ENCODE measurements at regions not wholly inside any gene's neighbourhood (a gene's known extent, or its start where the extent isn't known, plus 50 kb on each side); places are given as distances from the start of the nearest gene placed in this dataset.

DNA sequence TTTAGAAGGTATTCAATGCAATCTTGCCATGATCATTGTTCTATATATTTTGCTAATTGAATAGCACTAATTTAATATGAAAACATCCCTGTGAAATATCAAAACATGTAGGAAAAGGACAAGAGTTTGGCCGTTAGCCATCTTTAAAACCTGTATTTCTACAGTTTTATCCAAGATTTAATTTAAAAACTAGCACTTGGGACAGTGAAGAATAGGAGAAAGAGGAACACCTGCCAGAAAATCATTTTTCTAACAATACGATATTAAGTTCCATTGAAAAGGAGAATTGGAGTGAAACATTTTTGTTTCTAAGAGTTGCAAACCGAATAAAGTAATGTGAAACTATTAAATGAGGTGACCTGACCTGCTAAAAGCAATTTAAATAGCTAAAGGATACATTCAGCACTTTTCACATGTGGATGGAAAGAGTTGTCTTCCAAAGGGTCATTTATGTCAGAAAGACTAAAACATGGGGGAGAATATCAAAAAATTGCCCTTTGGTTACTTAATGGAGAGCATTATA, 1673.6 kb upstream of the MIR17HG start:
- DNase-seq = no peak

DNA sequence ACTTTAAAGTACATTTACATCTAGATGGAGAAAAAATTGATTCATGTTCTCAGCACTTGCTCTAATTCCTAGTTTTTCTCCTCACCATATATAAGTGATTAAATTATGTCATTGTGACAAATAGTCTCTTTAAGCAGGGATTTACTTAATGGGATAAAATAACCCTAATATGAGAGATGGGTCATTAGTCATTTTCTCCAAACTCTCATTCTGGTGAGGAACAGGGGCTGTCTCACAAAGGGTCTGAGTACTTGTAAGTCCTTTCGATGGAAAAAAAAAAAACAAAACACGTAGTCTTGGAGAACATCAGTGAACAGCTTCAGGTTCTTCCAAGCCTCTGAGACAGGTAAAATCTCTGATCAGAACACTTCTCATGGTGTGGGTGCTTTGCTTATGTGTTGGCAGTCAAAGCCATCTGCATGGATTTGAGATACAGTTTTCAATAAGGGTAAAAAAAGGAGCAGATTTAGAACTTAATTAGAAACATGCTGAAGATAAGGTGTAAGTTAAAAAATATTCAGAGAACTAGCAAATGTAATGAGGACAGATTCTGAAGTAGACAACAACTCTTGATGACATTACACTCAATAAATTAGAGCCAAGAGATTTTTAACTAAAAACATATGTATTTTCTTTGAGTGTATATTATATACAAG, 1668.9 kb upstream of the MIR17HG start:
- DNase-seq = no peak

DNA sequence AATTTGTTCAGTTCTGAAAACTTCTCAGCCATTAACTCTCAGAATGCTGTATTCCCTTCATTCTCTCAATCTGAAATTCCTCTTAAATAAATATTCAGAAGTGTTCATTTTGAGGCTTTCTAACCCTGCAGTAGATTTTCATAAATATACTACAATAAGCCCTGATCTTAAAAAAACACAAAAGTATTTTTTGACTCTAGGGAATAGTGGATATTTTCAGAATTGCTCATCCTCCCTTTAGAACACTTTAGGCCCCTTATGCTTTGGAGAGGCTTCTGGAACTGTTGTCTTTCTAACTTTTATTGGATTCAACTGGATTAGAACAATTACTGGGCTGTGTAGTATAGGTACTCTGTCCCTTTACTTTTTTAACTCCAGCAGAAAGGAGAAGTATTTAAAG, 1662.6 kb upstream of the MIR17HG start:
- DNase-seq = no peak

GRCh38 chr13:89686171-89686570, 1661.3 kb upstream of the MIR17HG start:
- no peak for DNase-seq

GRCh38 chr13:89687066-89687465, 1660.4 kb upstream of the MIR17HG start:
- no peak for DNase-seq

DNA sequence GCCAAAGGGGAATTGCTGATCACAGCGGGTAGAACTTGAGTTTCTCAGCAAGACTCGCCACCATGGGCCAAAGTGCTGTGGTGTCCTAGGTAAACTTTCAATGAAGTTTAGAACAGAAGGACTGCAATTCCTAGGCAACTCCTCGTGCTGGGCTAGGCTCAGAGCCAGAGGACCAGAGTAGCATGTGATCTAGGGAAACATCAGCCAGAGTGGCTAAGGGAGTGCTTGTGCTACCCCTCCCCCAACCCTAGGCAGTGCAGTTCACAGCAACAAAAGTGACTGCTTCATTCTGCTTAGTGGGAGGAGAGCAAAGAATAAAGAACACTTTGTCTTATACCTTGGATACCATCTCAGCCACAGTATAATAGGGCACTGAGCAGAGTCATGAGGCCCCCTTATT, 1658.6 kb upstream of the MIR17HG start:
- no peak for DNase-seq

DNA sequence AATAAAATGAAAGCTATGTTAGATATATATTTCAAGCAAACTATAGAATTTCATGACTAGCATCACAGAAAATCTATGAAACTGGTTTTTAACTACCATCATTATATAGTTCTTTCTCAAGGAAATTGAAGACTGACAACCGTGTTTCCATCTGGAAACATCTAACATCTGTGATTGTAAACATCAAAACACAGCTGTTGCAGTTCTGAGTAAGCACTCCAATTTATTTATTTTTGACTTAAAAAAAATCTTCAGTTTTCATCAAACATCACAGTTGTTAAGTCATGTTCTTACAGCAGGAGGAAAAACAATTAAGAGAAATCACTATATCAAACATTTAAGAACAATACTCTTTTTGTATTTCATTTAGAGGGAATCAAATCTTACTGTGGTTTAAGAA, 1653.0 kb upstream of the MIR17HG start:
- no peak for DNase-seq

DNA sequence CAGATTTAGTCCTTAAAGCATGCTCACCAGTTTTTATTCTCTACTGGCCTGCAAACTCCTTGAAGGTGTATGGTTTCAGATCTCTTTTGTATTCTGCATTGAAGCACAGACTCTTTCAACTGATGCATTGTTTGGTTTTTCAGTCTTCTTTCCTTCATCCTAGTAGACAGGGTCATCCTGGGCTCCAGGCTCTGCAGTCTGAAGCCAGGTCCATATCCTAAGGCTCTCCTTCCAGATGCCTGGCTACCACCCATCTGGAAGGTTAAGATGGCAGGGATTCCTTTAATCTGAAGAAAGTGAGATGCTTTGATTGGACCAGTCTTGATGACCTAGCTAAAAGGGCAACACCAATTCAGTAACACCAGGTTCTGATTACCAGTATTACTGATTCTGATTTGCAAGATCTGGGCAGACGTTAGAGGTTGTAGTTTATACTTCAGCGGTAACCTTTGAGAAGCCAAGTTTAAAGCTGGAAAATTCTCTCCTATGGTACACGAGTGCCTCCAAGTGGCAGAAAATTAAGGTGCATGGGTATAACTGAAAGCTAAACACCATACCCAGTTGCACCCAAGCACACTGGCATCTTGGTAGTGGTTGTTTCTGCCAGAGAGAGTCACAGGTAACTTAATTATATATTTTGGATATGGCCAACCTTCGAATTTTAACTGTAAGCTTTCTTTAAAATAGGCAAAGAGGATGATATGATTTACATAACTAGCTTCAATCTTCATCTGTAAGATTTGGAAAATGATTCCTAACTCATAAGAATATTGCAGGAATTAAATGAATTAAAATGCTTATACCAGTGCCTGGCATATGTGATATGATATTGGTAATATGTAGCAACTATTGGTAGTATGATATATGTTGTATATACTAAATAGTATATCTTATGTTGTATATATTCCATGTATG, 1651.9 kb upstream of the MIR17HG start:
- peak; percentile 18 for DNase-seq

- no peak for DNase-seq
Measured at GRCh38 chr13:89701913-89702312, 1645.6 kb upstream of the MIR17HG start.

DNA sequence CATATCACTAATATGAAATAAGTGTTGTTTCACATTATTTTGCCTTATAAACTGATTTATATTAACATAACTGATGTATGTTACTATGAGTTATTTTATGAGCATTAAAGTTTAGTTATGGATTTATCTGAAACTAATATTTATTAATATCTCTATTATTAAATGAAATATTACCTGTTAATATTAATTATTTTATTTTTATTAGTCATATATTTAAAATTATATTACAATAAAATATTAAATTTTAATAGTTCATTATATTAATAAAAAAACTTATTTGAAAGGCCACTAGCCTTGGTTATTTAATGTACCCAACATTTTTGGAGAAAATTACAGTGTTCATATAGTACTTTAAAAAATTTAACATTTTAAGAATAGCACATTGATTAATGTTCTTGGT, 1643.4 kb upstream of the MIR17HG start:
- DNase-seq = no peak

DNA sequence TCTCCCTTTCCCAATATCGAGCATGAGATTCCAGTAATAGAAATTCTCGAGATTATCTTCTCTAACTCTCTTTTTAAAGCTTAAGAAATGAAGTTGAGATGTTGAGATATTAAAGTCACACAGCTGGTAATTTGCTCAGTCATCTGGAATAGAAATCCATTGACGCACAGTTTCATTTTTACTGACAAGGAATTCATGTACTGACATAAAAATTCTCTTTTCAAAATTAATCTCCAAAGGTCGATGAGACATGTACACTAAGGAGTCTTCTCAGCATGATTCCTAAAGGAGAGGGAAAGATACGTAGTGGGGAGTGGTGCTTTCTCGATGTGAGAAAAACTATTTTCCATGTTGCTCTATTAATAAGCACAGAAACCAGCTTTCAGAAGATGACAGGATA, 1639.5 kb upstream of the MIR17HG start:
- no peak for DNase-seq

- DNase-seq = no peak
Measured at GRCh38 chr13:89721216-89721615, 1626.3 kb upstream of the MIR17HG start.

DNA sequence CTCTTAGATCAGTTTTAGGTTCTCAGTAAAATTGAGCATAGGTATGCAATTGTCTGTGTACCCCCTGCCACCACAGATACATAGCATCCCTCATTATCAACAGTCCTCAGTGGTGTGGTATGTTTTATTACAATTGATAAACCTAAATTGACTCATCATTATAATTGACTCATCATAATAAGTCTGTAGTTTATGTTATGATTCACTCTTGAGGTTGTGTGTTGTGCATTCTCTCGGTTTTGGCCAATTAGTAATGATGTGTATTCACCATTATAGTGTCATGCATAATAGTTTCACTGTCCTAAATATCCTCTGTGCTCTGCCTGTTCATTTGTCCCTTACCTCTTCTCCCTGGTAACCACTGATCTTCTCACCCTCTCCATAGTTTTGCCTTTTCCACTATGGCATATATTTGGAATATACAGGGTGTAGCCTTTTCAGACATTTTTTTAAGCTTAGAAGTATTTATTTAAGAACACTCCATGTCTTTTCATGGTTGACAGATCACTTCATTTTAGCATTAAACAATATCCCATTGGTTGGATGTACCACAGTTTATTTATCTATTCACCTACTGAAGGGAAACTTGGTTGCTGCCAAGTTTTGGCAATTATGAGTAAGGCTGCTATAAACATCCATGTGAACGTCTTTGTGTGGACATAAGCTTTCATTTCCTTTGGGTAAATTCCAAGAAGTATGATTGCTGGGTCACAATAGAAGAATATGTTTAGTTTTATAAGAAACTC, 1620.6 kb upstream of the MIR17HG start:
- DNase-seq = no peak

- no peak for DNase-seq
Measured at GRCh38 chr13:89733829-89734228, 1613.7 kb upstream of the MIR17HG start.

DNA sequence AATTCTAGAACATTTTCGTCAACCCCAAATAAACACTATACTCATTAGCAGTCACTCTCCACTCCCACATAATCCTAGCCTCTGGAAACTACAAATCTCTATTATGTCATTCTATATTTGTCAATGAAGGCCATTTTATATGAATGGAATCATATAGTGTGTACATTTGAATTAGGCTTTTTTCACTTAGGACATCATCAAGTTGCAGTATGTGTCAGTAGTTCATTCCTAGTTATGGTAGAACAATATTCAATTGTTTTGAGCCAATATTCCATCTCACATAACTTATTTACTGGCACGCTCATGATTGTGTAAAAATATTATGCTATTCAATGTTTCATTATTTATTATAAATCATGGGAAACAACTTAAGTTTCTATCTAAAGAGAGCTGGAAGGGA, 1610.4 kb upstream of the MIR17HG start:
- DNase-seq = no peak

GRCh38 chr13:89738072-89738471, 1609.4 kb upstream of the MIR17HG start:
- DNase-seq = no peak

- no peak for DNase-seq
Measured at GRCh38 chr13:89740994-89741685, 1606.3 kb upstream of the MIR17HG start.

DNA sequence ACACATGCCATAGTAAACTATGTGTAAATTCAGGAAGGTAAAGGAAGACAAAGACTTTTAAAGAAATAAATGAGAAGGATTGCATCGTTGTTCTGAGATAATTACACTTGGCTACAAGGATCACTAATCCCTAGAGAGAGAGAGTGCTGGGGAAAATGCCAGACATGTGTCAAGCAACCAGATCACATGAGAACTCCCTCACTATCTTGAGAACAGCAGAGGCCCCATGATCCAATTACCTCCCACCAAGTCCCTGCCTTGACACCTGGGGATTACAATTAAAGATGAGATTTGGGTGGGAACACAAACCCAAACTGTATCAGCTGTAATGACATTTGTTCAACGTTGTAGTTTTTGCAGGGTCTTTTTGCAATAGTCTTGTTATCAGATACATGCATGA, 1600.9 kb upstream of the MIR17HG start:
- no peak for DNase-seq

DNA sequence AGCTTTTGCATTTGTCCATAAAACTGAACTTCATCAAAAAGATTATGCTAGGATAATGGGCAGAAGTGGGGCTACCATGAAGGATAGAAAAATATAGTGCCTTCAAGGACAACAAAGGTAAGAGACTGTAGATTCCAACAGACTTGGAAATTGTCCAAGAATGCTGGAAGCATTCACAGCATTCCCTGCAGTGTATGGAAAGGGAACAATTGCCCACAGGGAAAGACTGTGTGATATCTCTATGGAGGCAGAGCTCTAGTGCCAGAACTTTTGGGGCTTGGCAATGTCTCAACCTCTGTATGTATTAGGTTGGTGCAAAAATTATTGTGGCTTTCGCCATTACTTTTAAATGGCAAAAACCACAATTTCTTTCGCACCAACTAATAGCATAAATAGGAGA, 1598.8 kb upstream of the MIR17HG start:
- no peak for DNase-seq

GRCh38 chr13:89749888-89750287, 1597.6 kb upstream of the MIR17HG start:
- DNase-seq = no peak

DNA sequence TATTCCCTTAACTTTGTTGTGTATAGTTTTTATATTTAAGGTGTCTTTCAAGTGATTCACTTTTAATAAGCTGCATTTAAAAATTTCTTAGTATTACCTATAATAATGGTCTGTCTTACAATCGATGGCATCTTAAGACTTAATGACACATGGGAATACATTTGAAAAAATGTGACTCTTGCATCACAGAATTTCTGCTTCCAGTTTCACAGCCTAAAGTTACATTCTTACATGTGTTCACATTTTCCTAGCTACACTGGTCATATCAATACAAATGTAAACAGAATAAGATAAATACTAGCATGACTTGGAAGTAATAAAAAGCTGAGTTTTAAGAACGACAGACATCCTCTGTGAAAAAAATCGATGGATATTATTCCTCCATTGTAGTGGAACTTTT, 1597.1 kb upstream of the MIR17HG start:
- DNase-seq = no peak

GRCh38 chr13:89751432-89751930, 1596.0 kb upstream of the MIR17HG start:
- no peak for DNase-seq

GRCh38 chr13:89752394-89752793, 1595.1 kb upstream of the MIR17HG start:
- no peak for DNase-seq

Measured in activated CD4-positive, alpha-beta T cell treated with anti-CD3 and anti-CD28 coated beads, Interleukin-2, amount 50 U/mL, for 16 hours (primary cell).